ENCODE measurements at regions not wholly inside any gene's neighbourhood (a gene's known extent, or its start where the extent isn't known, plus 50 kb on each side); places are given as distances from the start of the nearest gene placed in this dataset.
"Not testable (repeated sequence)": the region's sequence is repeated elsewhere in the genome, so short reads cannot be mapped to it uniquely, and the experiment has no call there.

DNA sequence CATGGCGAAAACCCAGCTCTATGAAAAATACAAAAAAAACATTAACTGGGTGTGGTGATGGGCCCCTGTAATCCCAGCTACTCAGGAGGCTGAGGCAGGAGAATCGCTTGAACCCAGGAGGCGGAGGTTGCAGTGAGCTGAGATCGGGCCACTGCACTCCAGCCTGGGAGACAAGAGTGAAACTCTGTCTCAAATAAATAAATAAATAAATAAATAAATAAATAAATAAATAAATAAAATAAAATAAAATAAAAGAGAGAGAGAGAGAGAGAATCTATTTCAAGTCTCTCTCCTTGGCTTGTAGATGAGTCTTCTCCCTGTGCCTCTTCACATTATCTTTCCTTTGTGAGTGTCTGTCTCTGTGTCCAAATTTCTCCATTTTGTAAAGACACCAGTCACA is 442.6 kb upstream of the PROX1 start:
- TF ChIP-seq, protein P1, sequence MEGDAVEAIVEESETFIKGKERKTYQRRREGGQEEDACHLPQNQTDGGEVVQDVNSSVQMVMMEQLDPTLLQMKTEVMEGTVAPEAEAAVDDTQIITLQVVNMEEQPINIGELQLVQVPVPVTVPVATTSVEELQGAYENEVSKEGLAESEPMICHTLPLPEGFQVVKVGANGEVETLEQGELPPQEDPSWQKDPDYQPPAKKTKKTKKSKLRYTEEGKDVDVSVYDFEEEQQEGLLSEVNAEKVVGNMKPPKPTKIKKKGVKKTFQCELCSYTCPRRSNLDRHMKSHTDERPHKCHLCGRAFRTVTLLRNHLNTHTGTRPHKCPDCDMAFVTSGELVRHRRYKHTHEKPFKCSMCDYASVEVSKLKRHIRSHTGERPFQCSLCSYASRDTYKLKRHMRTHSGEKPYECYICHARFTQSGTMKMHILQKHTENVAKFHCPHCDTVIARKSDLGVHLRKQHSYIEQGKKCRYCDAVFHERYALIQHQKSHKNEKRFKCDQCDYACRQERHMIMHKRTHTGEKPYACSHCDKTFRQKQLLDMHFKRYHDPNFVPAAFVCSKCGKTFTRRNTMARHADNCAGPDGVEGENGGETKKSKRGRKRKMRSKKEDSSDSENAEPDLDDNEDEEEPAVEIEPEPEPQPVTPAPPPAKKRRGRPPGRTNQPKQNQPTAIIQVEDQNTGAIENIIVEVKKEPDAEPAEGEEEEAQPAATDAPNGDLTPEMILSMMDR (IDR thresholded peaks at IDR 0.05): not testable (repeated sequence)
- not testable (repeated sequence) for TF ChIP-seq POLR2AphosphoS5 (IDR thresholded peaks at IDR 0.05)
